ENCODE measurements at regions not wholly inside any gene's neighbourhood (a gene's known extent, or its start where the extent isn't known, plus 50 kb on each side); places are given as distances from the start of the nearest gene placed in this dataset.

GRCh38 chr10:36116040-36116439 lies 473.9 kb upstream of the FZD8 start:
- TF ChIP-seq CTCF (IDR thresholded peaks at IDR 0.05) (no peak), POLR2A (IDR thresholded peaks at IDR 0.05) (no peak)

Measured in Peyer's patch (tissue), 4 donors.